Neural progenitor cell (in vitro differentiated cells): ENCODE measurements at regions not wholly inside any gene's neighbourhood (a gene's known extent, or its start where the extent isn't known, plus 50 kb on each side); places are given as distances from the start of the nearest gene placed in this dataset.
"Not testable (repeated sequence)": the region's sequence is repeated elsewhere in the genome, so short reads cannot be mapped to it uniquely, and the experiment has no call there.

Experiments
- DNase-seq: peaks from one replicate; pipeline ENCODE4 v3.0.0-alpha.2; 2016; ENCODE audit warnings: low spot score
- H2AFZ ChIP-seq: fragments of 200-600 bp; sonication (generic); replicated peaks from 2 replicates; pipeline ENCODE4 v1.6.1; 2016; ENCODE audit warnings: antibody characterized with exemption
- H3F3A ChIP-seq: fragments of 200-600 bp; sonication (generic); 2 replicates; pipeline ENCODE4 v1.6.1; 2016; ENCODE audit warnings: antibody characterized with exemption, low read depth
- H3K27ac ChIP-seq: fragments of 200-600 bp; sonication (generic); 2 replicates; pipeline ENCODE4 v1.5.1; 2016; ENCODE audit warnings: mild to moderate bottlenecking
- H3K27me3 ChIP-seq: fragments of 200-600 bp; sonication (generic); 2 replicates; pipeline ENCODE4 v1.6.1; 2016; ENCODE audit warnings: mild to moderate bottlenecking, moderate library complexity
- H3K36me3 ChIP-seq: fragments of 200-600 bp; sonication (generic); 2 replicates; pipeline ENCODE4 v1.5.1; 2016
- H3K4me1 ChIP-seq: fragments of 200-600 bp; sonication (generic); 2 replicates; pipeline ENCODE4 v1.6.1; 2016; ENCODE audit warnings: mixed run types
- H3K4me2 ChIP-seq: fragments of 200-600 bp; sonication (generic); 2 replicates; pipeline ENCODE4 v1.6.1; 2016
- H3K4me3 ChIP-seq: fragments of 200-600 bp; sonication (generic); 2 replicates; pipeline ENCODE4 v1.5.1; 2016
- H3K79me2 ChIP-seq: fragments of 200-600 bp; sonication (generic); 2 replicates; pipeline ENCODE4 v1.6.1; 2016; ENCODE audit warnings: low read depth
- H3K9ac ChIP-seq: fragments of 200-600 bp; sonication (generic); 2 replicates; pipeline ENCODE4 v1.6.1; 2016
- H3K9me3 ChIP-seq: fragments of 200-600 bp; sonication (generic); 2 replicates; pipeline ENCODE4 v1.5.1; 2016; ENCODE audit warnings: low read depth
- H4K20me1 ChIP-seq: fragments of 200-600 bp; sonication (generic); 2 replicates; pipeline ENCODE4 v1.6.1; 2016; ENCODE audit warnings: low read depth
- H3K27ac Mint-ChIP-seq: 3 replicates; pipeline ENCODE4 v1.8.0; 2021; ENCODE audit warnings: mixed read lengths
- H3K27me3 Mint-ChIP-seq: 2 replicates; pipeline ENCODE4 v1.8.0; 2022; ENCODE audit warnings: low read depth, mild to moderate bottlenecking, inconsistent platforms, moderate library complexity, mixed read lengths; ENCODE audit not compliant: insufficient read depth
- H3K36me3 Mint-ChIP-seq: 3 replicates; pipeline ENCODE4 v1.8.0; 2021; ENCODE audit warnings: mixed read lengths
- H3K4me1 Mint-ChIP-seq: 3 replicates; pipeline ENCODE4 v1.8.0; 2021; ENCODE audit warnings: mixed read lengths
- H3K4me3 Mint-ChIP-seq: 3 replicates; pipeline ENCODE4 v1.8.0; 2021; ENCODE audit warnings: mild to moderate bottlenecking, moderate library complexity, mixed read lengths
- H3K9me3 Mint-ChIP-seq: 3 replicates; pipeline ENCODE4 v1.8.0; 2020; ENCODE audit warnings: mixed read lengths
- CTCF ChIP-seq: fragments of 200-600 bp; sonication (generic); IDR thresholded peaks from 2 replicates; pipeline ENCODE4 v1.5.1; 2017; ENCODE audit warnings: antibody characterized with exemption, mild to moderate bottlenecking
- EZH2 ChIP-seq: fragments of 200-600 bp; sonication (generic); IDR thresholded peaks from 2 replicates; pipeline ENCODE4 v1.6.1; 2017; ENCODE audit warnings: antibody characterized with exemption, mild to moderate bottlenecking, moderate library complexity
- EZH2phosphoT487 ChIP-seq: fragments of 200-600 bp; sonication (generic); IDR thresholded peaks from 2 replicates; pipeline ENCODE4 v1.6.1; 2017; ENCODE audit warnings: antibody characterized with exemption

DNA sequence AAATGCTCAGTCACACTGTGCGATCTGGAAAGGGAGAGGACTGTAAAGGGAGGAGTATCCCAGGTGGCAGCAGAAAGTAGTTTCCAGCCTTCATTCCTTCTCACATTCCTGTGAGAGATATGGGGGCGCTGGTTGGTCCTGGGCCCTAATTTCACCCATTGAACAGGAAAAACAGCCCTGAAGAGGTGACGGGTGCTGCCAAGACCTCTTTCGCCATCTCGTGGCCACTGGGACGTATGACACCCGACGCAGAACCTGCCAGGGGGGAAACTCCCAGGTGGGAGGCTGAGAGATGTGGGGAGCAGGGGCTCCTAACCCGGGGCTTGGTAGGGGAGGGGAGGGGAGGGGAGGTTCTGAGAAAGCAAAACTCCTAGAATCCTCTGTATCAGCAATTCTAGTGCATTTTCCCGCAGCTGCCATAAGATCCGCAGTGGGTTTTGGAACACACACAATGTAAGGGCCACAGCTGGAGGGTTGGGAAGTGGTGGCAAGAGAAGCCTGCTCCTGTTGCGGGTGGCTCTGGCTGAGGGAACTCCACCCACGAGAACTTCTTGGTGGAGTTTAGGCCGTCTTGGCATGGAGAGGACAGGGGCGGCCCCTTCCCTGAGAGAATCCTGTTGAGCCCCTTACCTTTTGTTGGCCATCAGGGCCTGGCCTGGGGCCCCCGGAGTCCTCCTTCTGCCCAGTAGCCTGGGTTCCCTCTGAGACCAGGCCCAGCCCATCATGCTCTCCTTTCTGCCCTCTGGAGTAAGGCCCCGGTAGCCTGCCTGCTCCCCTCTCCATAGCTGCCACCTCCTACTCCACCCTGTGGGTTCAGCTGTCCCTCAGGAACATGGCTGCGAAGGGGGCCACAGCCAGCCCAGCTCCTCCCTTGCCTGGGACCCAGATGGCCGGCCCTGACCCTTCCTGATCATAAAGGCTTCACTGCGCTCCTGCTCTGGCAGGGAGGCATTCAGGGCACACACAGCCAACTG lies 134.1 kb downstream of the OR13H1 start:
- TF ChIP-seq EZH2phosphoT487 = no peak
- TF ChIP-seq EZH2 = no peak
- TF ChIP-seq CTCF = peak; percentile 68
- Mint-ChIP-seq H3K36me3 (no peaks in the 10 kb centered on the region), H3K4me1 (no peaks in the 10 kb centered on the region), H3K9me3 (no peaks in the 10 kb centered on the region), H3K4me3 (no peak overlapping the region), H3K27me3 (peaks cover 2% of the 10 kb centered on the region), H3K27ac (no peak overlapping the region)
- Histone ChIP-seq H3K79me2 (no peaks in the 10 kb centered on the region), H3K4me3 (no peak overlapping the region), H3K4me2 (no peak overlapping the region), H3K36me3 (no peaks in the 10 kb centered on the region), H3K27me3 (no peaks in the 10 kb centered on the region), H4K20me1 (no peaks in the 10 kb centered on the region), H3K4me1 (no peaks in the 10 kb centered on the region), H2AFZ (no peak overlapping the region), H3K9ac (no peak overlapping the region), H3F3A (no peaks in the 10 kb centered on the region), H3K9me3 (no peaks in the 10 kb centered on the region), H3K27ac (no peak overlapping the region)
- peak; percentile 70 for DNase-seq

DNA sequence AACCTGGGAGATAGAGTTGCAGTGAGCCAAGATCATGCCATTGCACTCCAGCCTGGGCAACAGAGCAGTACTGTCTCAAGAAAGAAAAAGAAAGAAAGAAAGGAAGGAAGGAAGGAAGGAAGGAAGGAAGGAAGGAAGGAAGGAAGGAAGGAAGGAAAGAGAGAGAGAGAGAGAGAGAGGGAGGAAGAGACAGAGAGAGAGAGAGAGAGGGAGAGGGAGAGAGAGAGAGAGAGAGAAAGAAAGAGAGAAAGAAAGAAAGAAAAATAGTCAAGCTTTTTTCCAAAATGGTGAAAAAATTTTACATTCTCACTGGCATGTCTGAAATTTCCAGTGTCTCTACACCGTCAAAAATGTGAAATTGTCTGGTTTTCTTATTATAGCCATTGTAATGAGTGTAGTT lies 138.9 kb downstream of the OR13H1 start:
- not testable (repeated sequence) for H3K27me3 ChIP-seq, H3K36me3 Mint-ChIP-seq, H3K79me2 ChIP-seq, H3K4me1 ChIP-seq, H3K4me3 ChIP-seq, H3K9ac ChIP-seq, DNase-seq, H4K20me1 ChIP-seq, H2AFZ ChIP-seq, H3K27me3 Mint-ChIP-seq, H3K27ac ChIP-seq, H3K9me3 Mint-ChIP-seq, H3F3A ChIP-seq, H3K4me1 Mint-ChIP-seq, H3K9me3 ChIP-seq, H3K4me3 Mint-ChIP-seq, H3K27ac Mint-ChIP-seq, H3K36me3 ChIP-seq, H3K4me2 ChIP-seq

GRCh38 chrX:131693359-131693758 lies 149.5 kb downstream of the OR13H1 start:
- peaks cover 46% of the 10 kb centered on the region for H3K9me3 Mint-ChIP-seq

GRCh38 chrX:131696989-131697388 lies 153.1 kb downstream of the OR13H1 start:
- H3K4me3 Mint-ChIP-seq, H3K4me3 ChIP-seq, H3K4me1 Mint-ChIP-seq, H3K27me3 Mint-ChIP-seq, H3K9ac ChIP-seq, H3K4me2 ChIP-seq, H3K27me3 ChIP-seq, H3F3A ChIP-seq, H3K79me2 ChIP-seq, H3K27ac Mint-ChIP-seq, H3K27ac ChIP-seq, H4K20me1 ChIP-seq, DNase-seq, H3K4me1 ChIP-seq, H2AFZ ChIP-seq: not testable (repeated sequence)
- Histone ChIP-seq H3K9me3 (peaks cover 36% of the 10 kb centered on the region), H3K36me3 (peaks cover 15% of the 10 kb centered on the region)
- Mint-ChIP-seq H3K9me3 (peaks cover 37% of the 10 kb centered on the region), H3K36me3 (peaks cover 57% of the 10 kb centered on the region)

More at GRCh38 chrX:131693359-131693758, 149.5 kb downstream of the OR13H1 start:
- H3K36me3 ChIP-seq = peaks cover 22% of the 10 kb centered on the region
- H3K4me2 ChIP-seq = no peak overlapping the region
- no peak overlapping the region for H3K27ac ChIP-seq
- peaks cover 43% of the 10 kb centered on the region for H3K9me3 ChIP-seq
- H3K4me3 ChIP-seq = no peak overlapping the region
- TF ChIP-seq EZH2 (no peak), CTCF (no peak), EZH2phosphoT487 (no peak)
- H4K20me1 ChIP-seq = no peaks in the 10 kb centered on the region
- no peaks in the 10 kb centered on the region for H3K27me3 ChIP-seq
- no peak overlapping the region for H3K9ac ChIP-seq
- H3K4me1 Mint-ChIP-seq = no peaks in the 10 kb centered on the region
- H2AFZ ChIP-seq = no peak overlapping the region
- DNase-seq = no peak
- no peaks in the 10 kb centered on the region for H3K4me1 ChIP-seq
- no peaks in the 10 kb centered on the region for H3F3A ChIP-seq
- no peak overlapping the region for H3K4me3 Mint-ChIP-seq
- H3K27ac Mint-ChIP-seq = no peak overlapping the region
- H3K27me3 Mint-ChIP-seq = no peaks in the 10 kb centered on the region
- no peaks in the 10 kb centered on the region for H3K79me2 ChIP-seq
- H3K36me3 Mint-ChIP-seq = peaks cover 60% of the 10 kb centered on the region
